NCI-H1930 (cell line): ENCODE measurements at regions not wholly inside any gene's neighbourhood (a gene's known extent, or its start where the extent isn't known, plus 50 kb on each side); places are given as distances from the start of the nearest gene placed in this dataset.

Source experiments
- DNase-seq, 2 experiments: peaks; one replicate each; lab custom pipeline; 2025; lab: John Stamatoyannopoulos, UW

GRCh38 chr14:86625637-86626036 lies 1095.7 kb downstream of the FLRT2 start:
- DNase-seq, result no peak

- no peak for DNase-seq
Measured at GRCh38 chr14:86619726-86620125, 1089.8 kb downstream of the FLRT2 start.

GRCh38 chr14:86613786-86614185 lies 1083.8 kb downstream of the FLRT2 start:
- DNase-seq, result no peak

- no peak for DNase-seq
Measured at GRCh38 chr14:86613126-86613525, 1083.2 kb downstream of the FLRT2 start.

- no peak for DNase-seq
Measured at GRCh38 chr14:86604561-86604960, 1074.6 kb downstream of the FLRT2 start.

- DNase-seq, result no peak
Measured at GRCh38 chr14:86602263-86602662, 1072.3 kb downstream of the FLRT2 start.

GRCh38 chr14:86601813-86602212 lies 1071.9 kb downstream of the FLRT2 start:
- DNase-seq, result no peak

- no peak for DNase-seq
Measured at GRCh38 chr14:86597279-86597678, 1067.3 kb downstream of the FLRT2 start.

- DNase-seq, result no peak
Measured at GRCh38 chr14:86596024-86596423, 1066.1 kb downstream of the FLRT2 start.

GRCh38 chr14:86575141-86575540 lies 1045.2 kb downstream of the FLRT2 start:
- DNase-seq, result peak in 1 of 2 experiments; percentile 2

- DNase-seq, result no peak
Measured at GRCh38 chr14:86574778-86575129, 1044.8 kb downstream of the FLRT2 start.

- no peak for DNase-seq
Measured at GRCh38 chr14:86574051-86574777, 1044.3 kb downstream of the FLRT2 start.

GRCh38 chr14:86570371-86570770 lies 1040.4 kb downstream of the FLRT2 start:
- DNase-seq, result no peak

- no peak for DNase-seq
Measured at GRCh38 chr14:86543521-86543920, 1013.6 kb downstream of the FLRT2 start.

- DNase-seq, result no peak
Measured at GRCh38 chr14:86541972-86542371, 1012.0 kb downstream of the FLRT2 start.

- DNase-seq, result no peak
Measured at GRCh38 chr14:86540636-86541247, 1010.8 kb downstream of the FLRT2 start.

GRCh38 chr14:86539361-86540070 lies 1009.6 kb downstream of the FLRT2 start:
- DNase-seq, result no peak

- no peak for DNase-seq
Measured at GRCh38 chr14:86533834-86534233, 1003.9 kb downstream of the FLRT2 start.

GRCh38 chr14:86532219-86532618 lies 1002.3 kb downstream of the FLRT2 start:
- DNase-seq, result no peak

- DNase-seq, result no peak
Measured at GRCh38 chr14:86530457-86530856, 1000.5 kb downstream of the FLRT2 start.

- DNase-seq, result no peak
Measured at GRCh38 chr14:86527312-86527711, 997.4 kb downstream of the FLRT2 start.

GRCh38 chr14:86525673-86526072 lies 995.7 kb downstream of the FLRT2 start:
- DNase-seq, result no peak

GRCh38 chr14:86521843-86522242 lies 991.9 kb downstream of the FLRT2 start:
- DNase-seq, result no peak
